A673 (cell line): ENCODE measurements at regions not wholly inside any gene's neighbourhood (a gene's known extent, or its start where the extent isn't known, plus 50 kb on each side); places are given as distances from the start of the nearest gene placed in this dataset.

ENCODE experiments used
- CTCF ChIP-seq: fragments of 300-800, 200-600 bp; sonication (generic); conservative IDR thresholded peaks from 2 replicates; pipeline ENCODE4 v1.5.1; 2017; ENCODE audit warnings: low read depth, mild to moderate bottlenecking, antibody characterized with exemption, low read length, moderate library complexity, mixed read lengths
- EZH2 ChIP-seq: fragments of 200-600 bp; sonication (generic); IDR thresholded peaks from 2 replicates; pipeline ENCODE4 v1.6.1; 2017; ENCODE audit warnings: borderline replicate concordance, low read depth, mild to moderate bottlenecking, mixed read lengths, antibody characterized with exemption, low read length; ENCODE audit not compliant: poor library complexity, severe bottlenecking

DNA sequence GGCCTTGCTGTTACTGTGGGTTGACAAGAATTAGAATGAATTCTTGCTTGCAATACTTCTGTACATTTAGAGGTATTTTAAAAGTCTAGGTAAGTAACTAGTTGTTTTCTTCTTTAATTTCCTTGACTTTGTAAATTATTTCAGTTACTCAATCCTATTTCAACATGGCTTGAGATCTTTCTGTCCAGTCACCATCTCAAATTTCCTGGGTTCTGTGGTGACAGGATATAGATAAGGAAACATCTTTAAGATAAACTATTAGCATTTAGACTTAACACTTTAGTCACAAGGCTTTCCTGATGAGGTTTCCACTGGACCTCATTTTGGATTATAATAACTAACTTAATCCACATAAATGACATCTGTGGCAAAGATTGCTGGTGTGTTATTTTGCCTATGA lies 195.9 kb upstream of the DPH6 start:
- TF ChIP-seq EZH2: no peak
- no peak for TF ChIP-seq CTCF
